Fibroblast of lung (primary cell): ENCODE measurements at regions not wholly inside any gene's neighbourhood (a gene's known extent, or its start where the extent isn't known, plus 50 kb on each side); places are given as distances from the start of the nearest gene placed in this dataset.

ENCODE experiments used
- CTCF ChIP-seq, 2 donors: IDR thresholded peaks in 1 of 2; conservative IDR thresholded peaks in 1 of 2; 1 replicate in 1 of 2; 2 replicates in 1 of 2; pipeline ENCODE4 v1.5.1; 2011 to 2012; ENCODE audit warnings: low read length in 2 of 2, control low read depth in 1 of 2, inconsistent platforms in 1 of 2, low read depth in 1 of 2, mild to moderate bottlenecking in 1 of 2
- EZH2 ChIP-seq: IDR thresholded peaks from 2 replicates; pipeline ENCODE4 v1.5.1; 2012; ENCODE audit warnings: low read length, control low read depth, mild to moderate bottlenecking; ENCODE audit errors: missing control alignments

- TF ChIP-seq CTCF (conservative IDR thresholded peaks at IDR 0.05 in 1 of 2, IDR thresholded peaks at IDR 0.05 in 1 of 2; ENCODE audit: low read depth in 1 of 2, low read length in 2 of 2), result no peak
- TF ChIP-seq EZH2, result no peak
These were observed 442.2 kb upstream of the CWC22 start for GRCh38 chr2:180449171-180449915.
